GM12874 (cell line): ENCODE measurements at regions not wholly inside any gene's neighbourhood (a gene's known extent, or its start where the extent isn't known, plus 50 kb on each side); places are given as distances from the start of the nearest gene placed in this dataset.

Experiments
- CTCF ChIP-seq: IDR thresholded peaks from 2 replicates; pipeline ENCODE4 v1.5.1; 2011; ENCODE audit warnings: low read depth, mild to moderate bottlenecking, control low read depth, low read length, moderate library complexity; ENCODE audit not compliant: insufficient read depth

GRCh38 chr5:38189081-38189504, 69.3 kb upstream of the EGFLAM start:
- TF ChIP-seq CTCF = no peak

DNA sequence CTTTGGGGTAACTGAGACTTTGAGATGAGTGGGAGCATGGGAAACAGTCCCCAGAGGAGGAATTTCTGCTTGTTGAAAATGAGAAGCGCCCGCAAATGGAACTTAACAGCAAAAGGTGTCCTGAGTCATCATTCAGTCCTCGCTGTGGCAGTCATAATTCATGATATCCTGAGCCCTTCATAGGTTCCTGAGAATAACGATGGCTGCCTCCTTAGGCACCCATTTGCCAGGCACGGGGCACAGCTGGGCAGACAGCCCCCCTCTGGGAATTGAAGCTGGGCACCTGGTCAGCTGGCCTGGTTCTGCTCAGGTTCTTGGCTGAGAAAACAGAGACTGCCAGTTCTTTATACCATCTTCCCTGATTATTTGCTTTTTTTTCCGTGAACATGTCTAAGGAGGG, 69.8 kb upstream of the EGFLAM start:
- TF ChIP-seq CTCF = no peak

- no peak for TF ChIP-seq CTCF
Observed at GRCh38 chr5:38187532-38187931, 70.8 kb upstream of the EGFLAM start.

GRCh38 chr5:38184627-38185026, 73.7 kb upstream of the EGFLAM start:
- no peak for TF ChIP-seq CTCF

- TF ChIP-seq CTCF = no peak
Observed at GRCh38 chr5:38182991-38183390, 75.4 kb upstream of the EGFLAM start.

- no peak for TF ChIP-seq CTCF
Observed at GRCh38 chr5:38168029-38168428, 90.3 kb upstream of the EGFLAM start.

- no peak for TF ChIP-seq CTCF
Observed at GRCh38 chr5:38167562-38167996, 90.8 kb upstream of the EGFLAM start.

DNA sequence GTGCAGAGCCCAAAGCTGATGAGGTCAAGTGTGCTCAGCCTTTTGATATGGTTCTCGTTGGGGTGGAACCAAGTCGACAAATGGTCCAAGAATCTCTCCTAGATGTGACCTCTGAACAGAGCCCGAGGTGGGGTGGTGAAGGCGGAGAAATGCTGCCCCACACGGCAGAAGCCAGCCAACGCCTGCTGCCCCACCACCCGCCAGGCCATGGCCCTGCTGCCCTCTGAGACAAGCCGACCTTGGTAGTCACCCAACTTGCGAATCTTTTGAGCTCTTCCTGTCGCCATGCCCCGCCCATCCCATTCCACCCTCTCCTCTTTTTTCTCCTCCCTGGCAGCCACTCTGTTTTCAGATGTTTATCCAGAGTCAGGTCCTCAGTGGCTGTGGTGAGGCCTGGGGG, 91.5 kb upstream of the EGFLAM start:
- TF ChIP-seq CTCF = no peak
